ENCODE measurements at regions not wholly inside any gene's neighbourhood (a gene's known extent, or its start where the extent isn't known, plus 50 kb on each side); places are given as distances from the start of the nearest gene placed in this dataset.

DNA sequence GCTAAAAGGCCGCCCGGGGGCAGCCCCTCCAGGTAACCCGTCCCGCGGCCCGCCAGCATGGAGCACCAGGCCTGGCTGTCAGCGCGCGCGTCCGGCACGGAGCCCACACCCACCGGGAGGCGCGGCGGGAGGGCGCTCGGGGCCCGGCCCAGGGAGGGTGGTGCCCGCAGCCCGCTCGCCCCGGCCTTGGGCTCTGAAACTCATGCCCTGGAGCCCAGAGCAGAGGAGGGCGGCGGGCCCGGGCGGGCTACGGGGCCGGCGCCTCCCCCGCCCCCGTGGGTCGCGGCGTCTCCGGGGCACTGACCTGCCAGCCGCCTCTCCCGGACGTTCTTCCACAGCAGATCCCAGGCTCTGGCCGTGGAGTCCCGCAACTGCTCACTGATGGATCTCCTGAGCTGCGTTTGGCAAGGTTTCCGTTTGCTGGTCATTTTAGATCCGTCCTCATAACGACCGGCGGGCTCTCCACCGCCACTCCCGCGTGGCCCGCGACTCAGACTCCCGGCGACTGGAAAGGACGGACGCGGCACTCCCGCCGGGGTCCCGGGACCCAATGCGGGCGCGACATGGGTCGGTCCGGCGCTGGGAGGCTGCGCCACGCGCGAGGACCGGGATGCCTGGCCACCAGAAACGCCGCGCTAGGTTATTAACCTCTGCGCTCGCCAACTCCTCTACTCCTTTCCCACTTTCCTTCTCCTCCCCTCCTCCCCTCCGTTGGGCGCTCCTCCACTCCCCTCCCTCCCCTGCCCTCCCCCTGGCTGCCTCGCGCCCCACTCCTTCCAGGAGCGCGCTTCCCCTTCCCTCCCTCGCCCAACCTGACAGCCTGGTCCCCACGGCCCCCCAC, 64.7 kb upstream of the STARD13 start:
- TF ChIP-seq, protein P1, sequence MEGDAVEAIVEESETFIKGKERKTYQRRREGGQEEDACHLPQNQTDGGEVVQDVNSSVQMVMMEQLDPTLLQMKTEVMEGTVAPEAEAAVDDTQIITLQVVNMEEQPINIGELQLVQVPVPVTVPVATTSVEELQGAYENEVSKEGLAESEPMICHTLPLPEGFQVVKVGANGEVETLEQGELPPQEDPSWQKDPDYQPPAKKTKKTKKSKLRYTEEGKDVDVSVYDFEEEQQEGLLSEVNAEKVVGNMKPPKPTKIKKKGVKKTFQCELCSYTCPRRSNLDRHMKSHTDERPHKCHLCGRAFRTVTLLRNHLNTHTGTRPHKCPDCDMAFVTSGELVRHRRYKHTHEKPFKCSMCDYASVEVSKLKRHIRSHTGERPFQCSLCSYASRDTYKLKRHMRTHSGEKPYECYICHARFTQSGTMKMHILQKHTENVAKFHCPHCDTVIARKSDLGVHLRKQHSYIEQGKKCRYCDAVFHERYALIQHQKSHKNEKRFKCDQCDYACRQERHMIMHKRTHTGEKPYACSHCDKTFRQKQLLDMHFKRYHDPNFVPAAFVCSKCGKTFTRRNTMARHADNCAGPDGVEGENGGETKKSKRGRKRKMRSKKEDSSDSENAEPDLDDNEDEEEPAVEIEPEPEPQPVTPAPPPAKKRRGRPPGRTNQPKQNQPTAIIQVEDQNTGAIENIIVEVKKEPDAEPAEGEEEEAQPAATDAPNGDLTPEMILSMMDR (IDR thresholded peaks at IDR 0.05; ENCODE audit: low read depth, low read length, missing control alignments), result no peak
- DNase-seq (ENCODE audit: extremely low read depth, low read depth), result no peak
- H3K4me3 ChIP-seq (replicated peaks; ENCODE audit: low read depth, low read length), result peak overlapping the region; percentile 62

DNA sequence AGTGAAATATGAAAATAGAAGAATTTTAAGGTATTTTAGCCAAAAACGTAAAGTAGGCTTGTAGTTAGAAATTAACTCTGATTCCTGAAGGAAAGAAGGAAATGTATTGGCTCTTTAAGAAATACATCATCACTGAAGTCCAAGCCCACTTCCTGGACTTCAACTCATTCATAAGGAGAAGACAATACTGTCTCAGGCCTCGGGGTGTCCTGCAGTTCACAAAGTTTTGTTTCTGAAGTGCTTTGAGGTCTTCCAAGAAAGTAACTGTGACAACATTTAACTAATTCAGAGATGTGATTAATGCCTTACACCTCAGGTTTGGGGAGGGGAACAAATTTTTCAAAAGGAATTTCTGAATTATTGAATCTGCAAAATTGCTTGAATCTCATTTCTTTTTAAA, 65.8 kb upstream of the STARD13 start:
- TF ChIP-seq, protein P1 (IDR thresholded peaks at IDR 0.05; ENCODE audit: low read depth, low read length, missing control alignments), result no peak
- no peak for DNase-seq (ENCODE audit: extremely low read depth, low read depth)
- H3K4me3 ChIP-seq (replicated peaks; ENCODE audit: low read depth, low read length), result no peak overlapping the region

DNA sequence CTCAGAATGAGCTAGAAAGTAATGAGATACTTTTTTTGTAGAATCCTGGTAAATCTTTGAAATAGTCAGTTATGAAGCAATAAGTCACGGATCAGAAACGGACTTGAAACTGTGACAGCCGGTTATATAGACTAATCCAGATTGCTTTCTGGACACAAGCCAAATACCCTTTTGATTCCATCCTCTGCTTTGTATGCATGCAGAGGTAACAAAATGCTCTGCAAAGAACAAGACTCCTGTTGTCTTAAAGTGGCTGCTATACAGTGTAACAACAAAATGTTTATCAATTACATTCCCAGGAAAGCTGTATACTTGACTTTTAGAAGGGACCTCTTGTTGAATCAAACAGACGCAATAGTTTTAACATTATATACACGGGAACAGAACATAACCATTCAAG, 66.5 kb upstream of the STARD13 start:
- no peak for DNase-seq (ENCODE audit: extremely low read depth, low read depth)
- no peak overlapping the region for H3K4me3 ChIP-seq (replicated peaks; ENCODE audit: low read depth, low read length)
- TF ChIP-seq, protein P1 (IDR thresholded peaks at IDR 0.05; ENCODE audit: low read depth, low read length, missing control alignments), result no peak

DNA sequence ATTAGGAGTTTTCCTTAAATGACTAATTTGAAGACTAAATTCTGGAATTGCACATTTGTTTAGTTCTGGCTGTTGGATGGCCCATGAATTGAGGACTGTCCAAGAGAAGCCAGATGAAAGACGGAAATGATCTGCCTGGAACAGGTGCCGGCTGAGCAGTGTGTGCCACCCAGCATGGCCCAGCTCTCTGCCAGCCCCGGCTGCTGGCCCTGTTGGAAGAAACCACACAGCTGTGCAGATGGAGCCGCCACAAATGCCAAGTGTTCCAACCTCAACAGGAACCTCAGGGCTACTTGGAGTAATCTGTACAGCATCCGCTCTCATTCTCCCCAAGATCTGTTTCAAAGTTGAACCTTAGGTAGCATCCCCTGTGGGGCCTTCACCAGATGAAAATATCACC, 67.0 kb upstream of the STARD13 start:
- TF ChIP-seq, protein P1 (IDR thresholded peaks at IDR 0.05; ENCODE audit: low read depth, low read length, missing control alignments), result no peak
- DNase-seq (ENCODE audit: extremely low read depth, low read depth), result no peak
- H3K4me3 ChIP-seq (replicated peaks; ENCODE audit: low read depth, low read length), result no peak overlapping the region

- TF ChIP-seq, protein P1 (IDR thresholded peaks at IDR 0.05; ENCODE audit: low read depth, low read length, missing control alignments), result no peak
- no peak overlapping the region for H3K4me3 ChIP-seq (replicated peaks; ENCODE audit: low read depth, low read length)
- no peak for DNase-seq (ENCODE audit: extremely low read depth, low read depth)
These were observed 67.7 kb upstream of the STARD13 start for GRCh38 chr13:33353210-33353609.

GRCh38 chr13:33353646-33354045, 68.1 kb upstream of the STARD13 start:
- no peak for DNase-seq (ENCODE audit: extremely low read depth, low read depth)
- TF ChIP-seq, protein P1 (IDR thresholded peaks at IDR 0.05; ENCODE audit: low read depth, low read length, missing control alignments), result no peak
- no peak overlapping the region for H3K4me3 ChIP-seq (replicated peaks; ENCODE audit: low read depth, low read length)

Data from HFF-Myc (cell line).